IPS-11a (cell line): ENCODE measurements at regions not wholly inside any gene's neighbourhood (a gene's known extent, or its start where the extent isn't known, plus 50 kb on each side); places are given as distances from the start of the nearest gene placed in this dataset.
"Not testable (repeated sequence)": the region's sequence is repeated elsewhere in the genome, so short reads cannot be mapped to it uniquely, and the experiment has no call there.

Source experiments
- H3K4me3 ChIP-seq: one replicate; pipeline ENCODE4 v1.5.1; 2013; ENCODE audit warnings: low read depth, low read length, control low read depth

DNA sequence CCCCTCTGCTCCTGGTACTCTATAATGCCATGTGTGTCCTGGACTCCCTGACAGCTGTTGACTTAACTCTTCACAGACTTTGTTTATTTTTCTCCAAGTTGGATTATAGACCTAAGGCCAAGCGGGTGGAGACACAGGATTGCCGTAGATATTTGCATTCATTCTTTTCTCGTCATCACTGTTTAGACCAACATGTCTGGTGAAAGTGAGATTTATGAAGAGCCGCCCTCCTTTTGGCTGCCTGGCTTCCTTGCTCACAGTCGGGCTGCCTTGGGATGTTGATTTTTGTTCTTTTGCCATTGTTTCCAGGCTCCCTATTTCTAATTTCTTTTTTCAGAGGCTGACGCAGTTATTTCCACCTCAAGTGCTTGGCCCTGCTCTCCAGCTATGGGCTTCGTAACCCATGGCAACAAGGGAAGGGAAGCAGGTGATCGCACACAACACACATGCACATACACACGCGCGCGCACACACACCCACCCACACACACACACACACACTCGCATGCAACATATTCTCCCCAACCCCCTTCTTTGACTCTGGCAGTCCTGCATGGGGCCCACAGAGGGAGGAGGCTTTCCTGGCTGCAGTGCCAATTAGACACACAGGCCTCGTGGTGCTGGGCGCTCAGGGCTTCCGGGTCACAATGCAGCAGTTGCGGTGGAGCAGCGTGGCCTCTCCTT is 296.5 kb downstream of the MTX2 start:
- H3K4me3 ChIP-seq, result no peak overlapping the region

DNA sequence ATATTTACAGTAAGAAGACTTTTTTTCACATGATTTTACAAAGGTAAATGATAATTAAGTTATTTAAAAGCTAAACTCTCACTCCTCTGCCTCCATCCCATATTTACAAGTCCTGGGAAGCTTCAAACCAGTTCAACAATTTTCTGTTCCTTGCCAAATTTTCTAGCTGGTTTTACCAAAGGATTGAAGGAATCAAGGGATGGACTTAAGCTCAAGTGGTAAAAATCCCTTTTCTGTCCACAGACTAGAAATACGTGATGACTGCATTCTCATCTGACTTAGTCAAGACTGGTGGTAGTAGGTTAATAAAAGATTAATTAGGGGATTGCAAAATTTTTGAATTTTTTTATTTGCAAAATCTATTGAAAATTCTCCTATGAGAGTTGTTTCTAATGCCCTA is 297.3 kb downstream of the MTX2 start:
- no peak overlapping the region for H3K4me3 ChIP-seq

DNA sequence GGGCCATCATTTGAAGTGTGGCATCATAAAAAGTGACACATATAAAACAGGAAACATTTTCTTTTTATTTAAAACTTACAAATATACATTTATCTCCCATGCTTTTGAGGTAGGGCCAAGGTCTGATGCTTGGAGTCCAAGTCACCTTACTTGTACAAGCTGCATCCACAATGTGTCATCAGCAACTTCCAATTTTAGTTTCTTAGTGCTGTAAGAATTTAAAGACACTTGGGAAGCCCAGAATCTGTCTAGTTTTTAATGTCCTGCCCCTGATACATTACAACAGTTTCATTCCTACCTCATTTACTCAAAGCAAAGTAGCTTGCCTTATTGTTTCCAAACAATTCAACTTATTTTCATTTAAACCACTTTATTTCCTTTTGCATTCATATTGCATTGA is 297.7 kb downstream of the MTX2 start:
- H3K4me3 ChIP-seq, result no peak overlapping the region

DNA sequence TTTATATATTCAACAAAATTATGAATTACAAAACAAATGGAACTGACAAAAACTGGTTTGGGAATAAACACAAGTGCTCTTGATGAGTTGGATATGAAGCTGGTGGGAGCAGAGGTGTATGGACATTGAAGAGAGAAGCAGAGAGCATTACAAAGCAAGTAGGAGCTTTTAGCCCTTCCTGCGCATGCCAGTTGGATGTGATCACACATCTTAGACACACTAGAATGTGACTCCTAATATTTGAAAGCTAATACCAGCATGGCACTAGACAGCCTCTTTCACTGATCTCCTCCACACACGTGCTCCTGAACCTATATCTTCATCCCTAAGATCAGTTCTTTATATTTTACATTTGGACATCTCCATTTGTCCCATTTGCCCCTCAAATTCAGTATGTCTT is 298.1 kb downstream of the MTX2 start:
- H3K4me3 ChIP-seq, result no peak overlapping the region

- no peak overlapping the region for H3K4me3 ChIP-seq
Measured at GRCh38 chr2:176569574-176569973, 300.3 kb downstream of the MTX2 start.

DNA sequence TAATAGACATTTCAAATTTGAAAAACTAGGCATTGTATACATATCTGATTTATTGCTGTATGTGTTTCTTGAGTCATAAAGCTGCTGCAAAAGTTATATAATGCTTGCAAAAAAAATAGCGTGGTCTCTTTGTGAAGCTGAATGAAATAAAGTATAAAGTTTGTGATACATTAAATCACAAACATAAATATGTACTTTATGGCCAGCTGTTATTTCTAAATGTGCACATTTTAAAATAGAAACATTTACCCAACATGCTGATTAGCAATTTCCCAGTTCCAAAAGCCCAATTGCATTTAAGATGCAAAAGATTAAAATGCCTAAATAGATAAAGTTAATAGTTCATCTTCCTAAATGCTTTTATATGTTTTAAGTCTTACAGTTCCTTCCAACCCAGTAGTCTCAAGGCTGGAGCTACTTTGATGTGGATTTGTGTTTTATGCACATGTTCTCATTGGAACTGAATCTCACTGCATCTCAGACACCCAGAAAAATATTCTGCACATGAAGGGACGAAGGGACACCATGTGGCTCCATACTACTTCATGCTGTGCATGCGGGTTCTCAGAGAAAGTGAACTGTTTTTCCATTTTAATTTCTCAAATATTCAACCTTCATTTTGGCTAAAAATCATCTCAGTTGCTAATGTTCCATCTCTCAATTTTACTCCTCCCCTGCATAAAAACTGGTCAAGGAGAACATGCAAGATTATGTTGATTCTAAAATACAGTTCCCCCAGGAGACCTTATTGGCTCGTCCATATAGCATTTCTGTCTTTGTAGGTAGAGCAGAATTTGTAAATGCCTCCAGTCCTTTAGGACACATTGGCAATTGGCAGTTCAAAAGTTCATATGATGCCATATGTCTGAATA is 304.6 kb downstream of the MTX2 start:
- no peak overlapping the region for H3K4me3 ChIP-seq

DNA sequence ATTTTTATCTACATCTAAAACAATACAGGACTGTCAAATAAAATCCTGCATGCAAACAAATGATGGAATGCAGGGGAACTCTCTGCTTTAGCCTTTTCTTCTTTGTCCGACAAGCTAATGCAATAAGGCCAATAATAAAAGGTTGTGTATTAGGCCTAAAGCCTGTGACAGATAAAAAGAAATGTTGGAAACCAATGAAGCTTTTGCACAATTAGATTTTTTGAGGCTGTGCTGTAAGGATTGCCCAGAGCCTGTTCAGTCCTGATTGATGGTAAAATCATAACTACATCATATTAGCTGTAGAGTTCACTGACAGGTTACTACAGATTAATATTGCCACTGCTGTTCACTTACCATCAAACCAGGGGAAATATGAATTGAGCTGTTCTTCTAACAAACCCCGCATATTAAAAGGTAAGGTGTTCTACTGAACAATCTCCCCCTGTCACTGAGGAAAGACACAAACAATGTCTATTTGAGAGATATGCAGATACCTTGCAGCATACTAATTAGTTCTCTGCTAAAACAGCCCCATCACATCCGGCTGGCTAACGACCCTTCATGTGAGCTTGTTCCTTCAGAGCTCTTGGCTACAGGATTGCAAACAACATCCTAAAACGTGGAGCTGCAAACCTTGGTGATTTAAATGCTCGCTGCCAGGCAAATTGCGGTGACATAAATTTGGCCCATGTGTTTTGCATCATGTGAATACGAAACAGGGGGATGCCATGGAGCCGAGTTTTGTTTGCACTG is 305.4 kb downstream of the MTX2 start:
- H3K4me3 ChIP-seq, result no peak overlapping the region

DNA sequence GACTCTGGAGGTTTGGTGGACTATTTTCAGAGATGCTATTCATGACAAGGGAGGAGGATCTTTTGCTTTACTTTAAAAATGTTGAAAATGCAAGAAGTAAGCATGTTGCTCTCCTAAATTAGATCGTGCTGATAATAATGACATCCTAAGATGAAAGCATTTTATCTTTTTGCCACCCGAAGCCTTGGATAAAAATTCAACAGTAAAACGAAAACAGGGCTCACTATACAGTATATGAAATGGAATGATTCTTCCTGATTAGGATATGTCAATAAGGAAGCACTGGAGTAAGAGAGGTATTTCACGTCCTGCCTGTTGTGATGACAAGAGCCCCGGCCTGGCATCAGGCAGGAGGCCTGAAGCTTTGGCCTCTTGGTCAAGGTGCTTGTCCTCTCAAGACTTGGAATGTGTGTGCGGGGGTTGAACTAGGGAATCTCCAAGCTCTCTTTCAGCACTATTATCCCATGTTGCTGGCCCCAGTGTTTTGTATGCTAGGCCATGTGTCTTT is 306.0 kb downstream of the MTX2 start:
- H3K4me3 ChIP-seq, result no peak overlapping the region

GRCh38 chr2:176577054-176577453 is 307.8 kb downstream of the MTX2 start:
- no peak overlapping the region for H3K4me3 ChIP-seq

- H3K4me3 ChIP-seq, result not testable (repeated sequence)
Measured at GRCh38 chr2:176578292-176578691, 309.1 kb downstream of the MTX2 start.

- H3K4me3 ChIP-seq, result no peak overlapping the region
Measured at GRCh38 chr2:176579608-176580007, 310.4 kb downstream of the MTX2 start.

- H3K4me3 ChIP-seq, result no peak overlapping the region
Measured at GRCh38 chr2:176581557-176582165, 312.4 kb downstream of the MTX2 start.

DNA sequence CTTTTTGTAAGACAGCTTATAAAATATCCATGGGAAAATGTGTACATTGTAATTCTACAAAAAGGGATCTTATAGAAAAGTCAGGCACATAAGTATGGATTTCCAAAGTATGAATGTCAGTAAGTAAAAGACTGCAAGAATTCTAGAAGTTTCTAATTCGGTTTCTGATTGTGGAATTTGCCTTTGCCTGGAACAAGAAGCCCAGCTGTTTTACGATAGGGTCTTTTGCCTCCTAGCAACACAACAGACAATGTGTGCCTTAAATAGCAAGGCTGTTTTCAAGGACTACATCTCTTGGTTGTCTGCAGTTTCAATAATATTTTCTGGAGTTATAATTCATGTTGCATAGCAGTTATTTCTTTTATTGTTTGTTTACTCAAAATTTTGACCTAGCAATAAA is 312.9 kb downstream of the MTX2 start:
- H3K4me3 ChIP-seq, result no peak overlapping the region

- no peak overlapping the region for H3K4me3 ChIP-seq
Measured at GRCh38 chr2:176582990-176583481, 313.8 kb downstream of the MTX2 start.

GRCh38 chr2:176583607-176584006 is 314.4 kb downstream of the MTX2 start:
- no peak overlapping the region for H3K4me3 ChIP-seq

- no peak overlapping the region for H3K4me3 ChIP-seq
Measured at GRCh38 chr2:176584333-176584732, 315.1 kb downstream of the MTX2 start.

DNA sequence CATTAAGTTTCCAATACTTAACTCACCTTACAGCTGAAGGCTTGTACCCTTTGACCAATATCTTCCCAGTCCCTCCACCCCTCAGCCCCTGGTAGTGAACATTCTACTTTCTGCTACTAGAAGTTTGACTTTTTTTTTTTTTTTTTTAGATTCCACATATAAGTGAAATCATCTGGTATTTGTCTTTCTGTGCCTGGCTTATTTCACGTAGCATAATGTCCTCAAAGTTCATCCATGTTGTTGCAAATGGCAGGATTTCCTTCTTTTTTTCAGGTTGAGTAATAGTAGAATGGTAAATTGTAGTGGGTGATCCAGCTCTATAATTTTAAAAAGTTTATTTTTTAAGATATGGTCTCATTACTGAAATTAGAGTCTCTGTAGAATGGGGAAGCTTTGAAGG is 316.0 kb downstream of the MTX2 start:
- H3K4me3 ChIP-seq, result no peak overlapping the region

- no peak overlapping the region for H3K4me3 ChIP-seq
Measured at GRCh38 chr2:176585791-176586190, 316.5 kb downstream of the MTX2 start.

DNA sequence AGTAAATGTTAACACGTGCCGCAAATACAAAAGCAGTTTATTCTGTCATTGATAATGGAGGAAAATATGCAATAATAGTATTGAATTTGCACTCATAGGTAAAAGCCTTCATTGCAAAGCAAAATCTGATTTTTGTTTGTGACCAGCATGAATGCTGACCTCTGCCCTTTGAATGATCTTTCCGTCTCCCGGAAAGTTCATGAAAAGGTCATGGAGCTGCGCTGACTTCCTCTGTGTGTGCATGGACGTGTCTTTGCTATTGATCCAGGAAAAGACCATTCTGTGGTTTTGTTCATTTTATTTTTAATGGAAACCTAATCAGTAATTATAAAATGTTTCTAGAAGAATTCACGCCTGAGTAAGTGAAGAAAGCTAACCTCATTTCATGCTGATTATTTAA is 320.0 kb downstream of the MTX2 start:
- H3K4me3 ChIP-seq, result no peak overlapping the region

DNA sequence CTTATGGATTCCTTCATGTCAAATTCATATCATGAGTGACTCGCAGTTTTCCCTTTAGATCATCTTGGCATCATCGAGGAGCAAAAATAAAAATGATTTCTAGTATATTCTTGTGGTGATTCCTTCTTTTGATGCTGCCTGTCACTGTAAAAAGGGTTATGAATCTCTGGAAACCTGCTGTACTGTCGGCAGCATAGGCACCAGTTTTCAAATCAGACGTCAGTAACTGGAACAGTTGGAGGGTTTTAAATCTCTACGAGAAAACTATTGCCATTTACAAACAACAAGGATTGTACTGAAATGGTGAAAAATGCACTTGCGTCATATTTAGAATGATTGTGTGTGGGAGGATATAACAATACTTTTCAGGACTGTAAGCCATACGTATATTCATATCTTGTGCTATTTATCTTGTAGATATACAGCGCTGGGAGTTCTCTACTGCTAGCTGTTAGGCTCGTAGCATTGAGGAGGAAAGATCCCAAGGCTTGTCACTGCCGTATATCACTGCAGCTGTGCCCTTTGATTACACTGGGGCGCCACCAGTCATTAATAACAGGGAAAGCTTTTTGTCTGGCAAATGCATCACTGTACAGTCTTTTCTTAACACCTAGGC is 320.7 kb downstream of the MTX2 start:
- no peak overlapping the region for H3K4me3 ChIP-seq
